AG20443 (cell line): ENCODE measurements at regions not wholly inside any gene's neighbourhood (a gene's known extent, or its start where the extent isn't known, plus 50 kb on each side); places are given as distances from the start of the nearest gene placed in this dataset.
"Not testable (repeated sequence)": the region's sequence is repeated elsewhere in the genome, so short reads cannot be mapped to it uniquely, and the experiment has no call there.

ENCODE experiments used
- DNase-seq: peaks from one replicate; pipeline ENCODE4 v3.0.0; 2012; ENCODE audit warnings: low spot score, mixed read lengths

DNA sequence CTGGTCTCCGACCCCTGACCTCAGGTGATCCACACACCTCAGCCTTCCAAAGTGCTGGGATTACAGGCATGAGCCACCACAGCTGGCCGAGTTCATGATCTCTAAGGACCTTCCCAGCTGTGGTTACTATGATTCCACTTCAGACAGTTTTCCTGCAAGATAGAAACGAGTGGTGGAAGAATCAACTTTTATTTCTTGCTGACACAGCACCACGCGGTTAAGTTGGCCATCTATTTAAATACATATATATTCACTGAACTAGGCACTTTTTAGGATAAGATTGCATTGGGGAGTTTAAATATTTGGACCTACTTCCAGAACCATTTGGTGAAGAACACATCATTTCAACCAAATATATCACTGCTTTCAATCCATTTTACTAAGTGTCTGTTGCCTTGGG is 213.4 kb downstream of the TBX5 start:
- no peak for DNase-seq

DNA sequence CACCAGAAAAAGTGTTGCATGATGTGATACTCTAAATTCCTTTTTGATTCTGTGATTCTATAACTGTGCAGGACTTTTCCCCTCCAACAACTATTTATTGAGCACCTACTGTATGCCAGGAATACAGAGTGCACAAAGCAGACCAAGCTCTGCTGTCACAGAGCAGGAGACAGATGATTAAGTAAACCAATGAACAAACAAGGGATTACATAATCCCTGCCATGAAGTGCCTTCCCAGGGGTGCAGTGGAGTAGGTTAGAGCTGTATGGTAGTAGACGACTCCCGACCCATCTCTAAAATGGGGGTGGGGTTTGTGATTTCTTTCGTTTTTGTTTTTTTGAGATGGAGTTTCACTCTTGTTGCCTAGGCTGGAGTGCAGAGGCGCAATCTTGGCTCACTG is 213.9 kb downstream of the TBX5 start:
- no peak for DNase-seq

DNA sequence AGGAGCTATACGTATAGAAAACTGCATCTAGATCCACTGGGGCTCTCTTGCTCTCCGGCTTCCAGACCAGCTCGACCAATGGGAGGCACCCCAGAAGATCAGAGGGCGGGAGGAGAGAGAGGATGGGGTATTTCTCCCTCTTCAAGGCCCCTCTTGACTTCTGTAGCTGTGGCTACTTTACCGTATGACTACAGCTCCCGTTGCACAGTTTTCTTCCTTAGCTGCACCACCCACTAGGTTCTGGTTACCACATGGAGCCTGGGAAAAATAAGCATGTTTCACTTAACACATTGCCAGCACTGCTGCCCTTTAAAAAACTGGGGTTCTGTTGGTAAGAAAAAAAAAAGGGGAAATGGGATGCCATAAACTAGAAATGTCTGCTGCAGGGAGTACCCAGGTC is 214.4 kb downstream of the TBX5 start:
- DNase-seq: no peak

DNA sequence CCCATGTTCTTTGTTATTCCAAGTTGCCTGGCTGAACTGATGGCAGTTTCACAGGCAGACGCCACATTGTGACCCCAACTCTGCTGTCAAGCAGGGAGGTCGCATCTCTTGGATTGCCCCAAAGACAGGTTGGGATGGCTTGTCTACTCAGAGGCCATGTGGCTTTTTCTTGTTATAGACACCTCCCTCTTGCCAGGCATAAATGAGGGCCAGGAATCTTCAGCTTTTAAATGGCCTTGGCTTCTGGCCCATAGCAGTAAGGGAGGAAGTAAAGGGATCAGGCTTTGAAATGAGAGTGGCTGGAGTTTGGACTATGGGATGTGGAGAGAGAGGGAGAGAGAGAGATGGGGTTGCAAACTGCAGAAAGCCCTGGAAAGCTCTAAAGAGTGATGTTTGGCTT is 215.0 kb downstream of the TBX5 start:
- DNase-seq: no peak

DNA sequence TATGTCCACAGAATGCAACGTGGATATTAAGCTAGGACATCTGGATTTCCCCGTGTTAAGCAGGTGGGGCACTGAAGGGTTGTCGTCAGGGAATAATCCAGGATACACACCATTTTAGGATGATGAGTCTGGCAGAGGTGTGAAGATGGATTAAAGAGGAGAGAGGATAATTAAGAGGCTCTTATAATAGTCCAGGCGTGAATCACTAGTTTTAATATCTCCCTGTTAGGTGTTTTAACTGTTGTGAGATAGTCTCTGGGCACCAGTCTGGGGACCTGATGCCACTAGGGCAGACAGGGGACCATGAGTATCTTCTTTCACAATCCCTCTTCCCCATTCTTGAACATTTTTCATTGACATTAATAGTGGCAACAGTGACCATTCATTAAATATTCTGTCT is 216.7 kb downstream of the TBX5 start:
- DNase-seq: no peak

DNA sequence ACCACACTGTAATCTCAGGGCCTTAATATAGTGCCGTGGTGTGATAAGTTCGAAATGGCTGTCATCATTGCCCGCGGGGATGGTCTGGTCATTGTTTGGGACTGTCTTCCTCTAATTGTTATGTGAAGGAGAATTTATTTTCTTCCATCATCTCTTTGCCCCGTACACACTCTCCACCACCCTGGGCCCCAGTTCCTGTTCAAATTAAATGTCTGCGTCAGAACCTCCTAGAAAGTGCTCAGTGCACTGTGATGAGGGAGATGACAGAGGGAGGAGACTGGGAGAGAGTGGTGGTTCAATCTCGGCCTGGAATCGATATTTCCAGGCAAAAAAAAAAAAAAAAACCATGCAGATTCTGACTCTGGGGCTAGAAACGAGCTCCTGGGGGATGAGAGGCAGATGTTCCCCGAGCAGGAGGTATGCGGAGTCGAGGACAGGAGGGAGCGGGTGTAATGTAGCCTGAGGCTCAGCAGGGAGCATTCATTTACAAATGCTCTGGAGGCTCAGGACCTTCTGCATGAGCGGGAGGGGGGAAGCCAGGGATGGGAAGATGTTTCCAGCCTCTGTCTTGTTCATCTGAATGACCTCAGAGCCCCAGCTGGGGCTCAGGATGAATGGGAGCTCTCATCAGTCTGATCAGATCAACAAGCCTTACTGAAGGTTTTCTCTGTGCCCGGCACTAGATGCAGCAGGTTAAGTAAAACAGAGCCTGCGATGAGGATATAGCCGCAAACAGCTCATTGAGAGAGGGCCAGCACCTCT is 219.5 kb downstream of the TBX5 start:
- no peak for DNase-seq

DNA sequence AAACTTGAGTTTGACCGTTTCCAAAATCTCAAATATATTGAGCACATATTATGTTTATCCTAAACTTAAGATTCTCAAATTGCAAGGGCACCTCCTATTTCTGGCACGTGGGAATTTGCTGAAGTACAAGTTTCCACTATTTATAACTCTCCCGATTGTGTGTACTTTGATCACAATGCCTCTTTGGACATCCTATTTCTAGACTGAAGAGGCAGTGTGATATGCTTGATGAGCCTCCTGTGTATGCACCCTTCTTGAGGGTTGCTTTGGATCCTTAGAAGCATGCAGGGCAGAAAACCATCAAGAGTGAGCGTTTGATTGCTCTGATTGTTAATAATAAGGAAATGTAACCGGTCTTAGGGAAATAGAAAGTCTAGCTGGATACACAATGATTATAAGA is 218.9 kb upstream of the RBM19 start:
- no peak for DNase-seq

DNA sequence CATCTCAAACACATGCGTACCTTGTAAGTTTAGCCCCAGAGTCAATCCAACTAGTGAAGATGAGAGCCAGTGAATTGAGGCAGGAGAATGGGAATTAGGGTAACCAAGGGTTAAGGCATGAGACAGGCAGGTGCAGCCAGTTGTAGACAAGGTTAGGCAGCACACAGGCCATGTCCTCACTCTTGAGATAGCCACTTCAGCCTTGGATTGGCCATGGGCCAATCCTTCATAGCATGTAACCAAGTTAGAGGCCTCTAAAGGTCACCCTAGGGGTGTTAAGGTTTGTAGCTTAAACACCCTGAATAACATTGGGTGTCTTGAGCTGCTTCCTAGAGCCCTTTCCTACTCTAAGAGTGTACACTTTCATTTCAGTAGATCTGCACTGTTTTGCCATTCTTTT is 208.2 kb upstream of the RBM19 start:
- no peak for DNase-seq

DNA sequence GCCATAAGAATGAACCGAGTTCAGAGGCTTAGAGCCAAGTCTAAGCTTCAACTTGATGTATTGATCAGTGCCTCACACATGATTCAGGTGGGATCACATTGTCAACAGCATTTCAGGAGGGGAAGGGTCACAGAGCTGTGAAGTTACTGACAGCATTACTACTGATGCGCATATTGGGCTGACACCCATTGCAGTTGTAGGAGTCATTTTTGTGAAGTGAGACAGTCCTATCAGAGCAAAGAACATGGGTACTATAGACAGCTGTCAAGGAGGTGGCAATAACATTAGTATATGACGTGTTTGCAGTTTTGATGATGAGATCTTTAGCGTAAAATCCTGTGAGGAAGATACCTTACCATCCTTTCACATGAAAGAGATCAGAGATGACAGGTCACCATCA is 206.0 kb upstream of the RBM19 start:
- no peak for DNase-seq

DNA sequence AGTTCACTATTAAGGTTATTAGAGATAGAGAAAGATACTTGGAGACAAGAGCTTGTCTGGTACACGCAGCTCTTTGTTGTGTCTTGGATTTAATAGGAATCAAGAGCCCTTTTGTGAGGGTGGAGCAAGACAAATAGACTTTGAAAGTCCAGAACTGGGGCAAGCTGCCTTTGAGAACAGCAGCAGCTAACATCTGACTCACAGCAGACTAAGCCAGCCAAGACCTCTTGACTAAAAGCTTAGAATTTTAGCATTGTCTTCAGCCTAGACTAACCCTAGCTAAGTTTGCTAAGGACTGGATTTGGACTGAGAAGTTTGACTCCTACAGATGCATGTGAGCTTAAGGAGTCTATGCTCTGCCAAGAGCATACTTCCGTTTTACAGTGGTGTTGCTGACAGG is 201.9 kb upstream of the RBM19 start:
- peak; percentile 86 for DNase-seq

DNA sequence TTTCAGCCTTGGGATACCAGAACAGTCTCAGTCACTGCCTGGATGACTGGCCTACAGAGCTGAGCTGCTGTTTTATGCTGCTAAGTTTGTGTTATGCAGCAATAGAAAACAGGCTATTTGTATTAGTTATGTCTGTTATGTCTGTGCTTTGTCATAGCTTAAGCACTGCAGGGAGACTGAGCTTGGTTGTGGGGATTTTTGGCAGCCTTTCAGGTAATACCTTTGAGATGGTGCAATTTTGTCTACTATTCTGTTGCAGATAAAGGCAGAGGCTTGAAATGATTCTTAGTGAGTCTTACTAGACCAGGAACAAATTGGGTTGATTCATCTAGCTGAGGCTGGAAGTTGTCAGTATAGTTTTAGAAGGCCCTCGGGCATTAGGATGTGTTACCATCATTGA is 201.3 kb upstream of the RBM19 start:
- DNase-seq: peak; percentile 61

DNA sequence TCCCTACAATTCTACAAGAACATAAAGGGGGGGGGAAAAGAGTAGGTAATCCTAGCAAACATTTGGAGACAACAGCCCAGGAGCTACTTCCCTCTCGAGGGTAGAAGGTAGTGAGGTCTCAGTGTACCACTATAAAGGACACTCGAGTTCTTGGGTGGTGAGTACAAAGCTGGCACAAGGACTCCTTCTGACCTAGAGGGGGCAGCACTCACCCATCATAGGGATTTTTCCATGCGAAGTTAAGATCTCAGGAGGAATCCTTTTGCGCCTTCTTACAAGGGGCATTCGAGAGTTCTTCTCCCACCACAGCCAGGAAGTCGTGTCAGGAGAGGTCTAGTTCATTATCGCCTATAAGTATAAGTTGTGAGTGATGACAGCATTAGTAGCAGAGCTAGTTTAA is 200.2 kb upstream of the RBM19 start:
- DNase-seq: peak; percentile 57

DNA sequence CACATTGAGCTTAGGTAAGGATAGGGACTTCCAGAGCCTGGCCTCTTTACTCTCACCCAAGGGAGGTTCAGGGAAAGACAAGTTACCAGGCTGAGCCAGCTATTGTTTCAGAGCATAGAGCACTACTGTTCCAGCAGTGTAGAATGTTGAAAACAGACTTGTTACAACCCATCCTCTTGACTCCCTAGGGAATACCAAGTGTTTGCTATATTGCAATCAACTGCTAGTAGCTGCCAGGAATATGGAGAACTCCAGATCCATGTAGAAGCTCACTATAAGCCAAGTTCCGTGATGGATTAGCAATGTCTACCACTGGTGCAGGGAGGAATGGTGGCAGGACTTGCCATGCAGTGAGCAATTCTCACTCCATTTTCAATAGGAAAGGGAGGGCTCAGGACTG is 199.8 kb upstream of the RBM19 start:
- no peak for DNase-seq

DNA sequence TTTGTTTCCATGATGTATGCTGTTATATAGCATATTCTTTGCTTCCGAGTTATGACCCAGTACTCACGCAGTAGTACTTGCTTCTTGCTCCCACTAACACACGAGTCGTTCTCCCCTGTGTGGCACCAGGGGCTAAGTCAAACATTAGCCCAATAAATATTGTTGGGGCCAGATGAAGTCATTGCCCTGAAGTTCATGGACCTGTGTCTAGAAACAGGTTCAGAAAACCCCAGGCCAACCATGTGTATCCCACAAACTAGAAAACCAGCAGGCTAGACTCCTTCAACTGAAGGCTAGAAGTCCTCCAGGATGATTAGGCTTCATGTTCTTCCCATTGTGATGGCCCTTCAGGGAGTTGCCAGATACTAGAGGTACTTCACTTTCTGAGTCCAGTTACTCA is 198.2 kb upstream of the RBM19 start:
- DNase-seq: no peak

DNA sequence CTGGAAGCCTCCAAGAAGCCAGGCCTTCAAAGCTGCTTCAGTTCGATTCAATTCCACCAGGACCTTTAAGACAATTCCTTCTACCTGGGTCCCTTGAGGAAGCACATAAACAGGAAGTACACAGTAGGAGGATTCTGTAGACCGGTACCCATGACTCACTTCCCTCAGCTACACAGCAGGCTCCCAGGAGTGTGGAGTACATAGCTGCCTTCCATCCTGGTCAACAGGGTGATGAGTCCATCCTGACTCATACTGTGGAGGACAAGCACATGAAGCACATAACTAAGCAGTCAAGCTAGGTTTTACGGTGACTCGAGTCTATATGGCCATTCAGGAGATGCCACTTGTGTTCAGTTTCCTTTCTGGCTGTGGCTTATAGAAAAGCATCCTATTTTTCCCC is 197.6 kb upstream of the RBM19 start:
- peak; percentile 90 for DNase-seq

DNA sequence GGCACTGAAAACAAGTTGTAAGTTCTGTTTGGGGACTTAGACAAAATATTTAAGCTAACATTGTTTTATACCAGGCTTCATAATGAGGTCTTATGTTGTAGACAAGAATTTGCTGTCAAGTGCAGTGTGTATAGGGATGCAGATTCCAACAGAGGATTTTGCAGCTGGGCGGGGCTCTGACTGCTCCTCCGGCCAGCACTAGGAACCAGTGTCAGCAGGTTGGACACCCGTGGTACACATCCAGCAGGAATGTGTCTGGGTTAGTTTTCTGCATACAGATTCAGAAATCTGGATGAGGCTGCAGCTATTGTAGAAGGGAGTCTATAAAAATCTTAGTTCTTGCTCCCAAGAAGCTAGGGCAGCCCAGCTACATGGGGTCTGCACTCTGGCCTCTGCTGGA is 194.3 kb upstream of the RBM19 start:
- DNase-seq: peak; percentile 43

DNA sequence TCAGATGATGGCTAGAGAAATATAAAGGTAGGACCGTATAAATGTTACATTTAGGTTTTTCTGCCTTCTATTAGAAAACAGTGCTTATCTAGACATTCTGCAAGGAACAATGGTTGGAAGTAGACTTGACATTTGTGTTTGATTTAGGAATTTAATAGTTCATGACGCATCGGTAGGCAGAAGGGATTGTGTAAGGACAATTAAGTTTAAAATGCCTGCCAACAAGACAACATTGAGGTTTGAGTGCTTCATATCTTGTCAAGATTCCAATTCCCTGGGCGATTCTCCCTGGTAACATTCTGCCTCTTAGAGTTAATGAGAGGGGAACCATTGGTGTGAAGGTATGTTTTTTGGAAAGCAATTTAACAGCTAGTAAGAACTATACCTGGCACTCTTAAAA is 186.8 kb upstream of the RBM19 start:
- peak; percentile 60 for DNase-seq

DNA sequence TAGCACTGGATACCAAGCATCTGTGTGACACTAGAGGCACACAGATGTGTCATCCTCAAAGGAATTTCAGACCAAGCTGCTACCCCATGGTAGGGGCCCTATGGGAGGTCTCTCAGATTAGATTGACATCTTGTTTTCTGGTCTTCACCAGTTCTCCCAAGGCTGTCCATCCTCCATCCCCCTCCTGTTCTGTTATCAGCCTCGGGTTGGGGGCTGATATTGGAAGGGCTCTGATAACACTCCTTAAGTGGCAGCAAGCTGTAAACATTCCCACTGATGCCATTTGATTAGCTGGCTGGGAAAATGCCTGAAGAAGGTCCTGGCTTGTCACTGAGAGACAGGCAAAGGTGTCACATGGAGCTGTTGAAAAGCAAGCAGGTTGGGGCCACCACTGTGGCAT is 185.9 kb upstream of the RBM19 start:
- no peak for DNase-seq

DNA sequence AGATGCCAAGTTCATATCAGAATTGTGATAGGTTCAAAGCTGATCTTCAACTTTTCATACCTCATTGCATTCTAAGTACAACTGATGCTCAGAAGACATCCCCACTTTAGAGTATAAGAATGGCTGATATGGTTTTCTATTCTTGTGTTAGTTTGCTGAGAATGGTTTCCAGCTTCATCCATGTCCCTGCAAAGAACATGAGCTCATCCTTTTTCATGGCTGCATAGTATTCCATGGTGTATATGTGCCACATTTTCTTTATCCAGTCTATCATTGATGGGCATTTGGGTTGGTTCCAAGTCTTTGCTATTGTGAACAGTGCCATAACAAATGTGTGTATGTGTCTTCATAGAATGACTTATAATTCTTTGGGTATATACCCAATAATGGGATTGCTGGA is 184.5 kb upstream of the RBM19 start:
- DNase-seq: not testable (repeated sequence)

DNA sequence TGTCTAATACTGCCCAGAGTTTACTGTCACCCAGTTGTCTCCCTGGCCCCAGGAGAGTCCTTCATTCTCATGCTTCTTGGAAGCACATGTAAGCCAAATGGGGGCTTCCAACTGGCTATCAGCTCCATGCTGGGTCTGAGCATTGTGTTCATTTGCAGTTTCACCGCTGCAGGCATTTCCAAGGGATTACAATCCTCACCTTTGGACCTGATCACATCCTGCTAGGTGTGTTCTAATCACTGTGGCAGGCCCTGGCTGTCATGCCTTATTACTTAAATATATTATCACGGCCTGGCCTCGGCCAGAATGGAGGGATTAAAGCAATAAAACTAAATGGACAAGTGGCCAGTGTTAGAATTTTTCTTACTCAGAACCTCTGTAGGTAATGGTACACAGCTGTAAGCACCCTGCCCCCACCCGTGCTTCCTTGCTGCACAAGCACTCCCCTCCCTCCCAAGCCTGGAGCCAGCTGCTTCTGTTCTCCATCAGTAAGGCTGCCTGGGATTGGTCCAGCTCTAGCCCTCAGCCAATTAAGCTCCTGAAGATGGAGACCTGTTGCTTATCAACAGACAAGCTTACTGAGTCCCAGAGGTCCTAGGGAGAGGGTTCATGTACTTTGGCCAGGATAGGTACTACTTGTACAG is 175.9 kb upstream of the RBM19 start:
- DNase-seq: no peak

DNA sequence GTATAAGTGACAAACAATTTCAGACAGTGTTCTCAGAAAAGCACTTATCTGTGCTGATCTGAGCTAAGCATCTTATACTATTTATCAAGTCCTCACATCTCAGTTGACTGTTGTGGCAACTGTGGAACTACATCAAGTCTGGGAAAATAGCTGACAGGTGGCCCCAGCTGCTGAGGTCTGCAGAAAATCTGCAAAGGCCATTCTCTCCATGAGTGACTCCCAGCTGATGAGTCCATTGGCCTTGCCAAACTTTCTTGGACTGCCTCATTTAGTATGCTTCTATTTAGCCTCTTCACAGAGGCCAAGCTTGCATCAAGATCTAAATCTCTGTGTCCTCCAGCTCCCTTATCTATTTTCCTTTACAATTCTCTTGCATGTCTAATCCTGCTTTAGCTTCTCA is 174.5 kb upstream of the RBM19 start:
- no peak for DNase-seq

DNA sequence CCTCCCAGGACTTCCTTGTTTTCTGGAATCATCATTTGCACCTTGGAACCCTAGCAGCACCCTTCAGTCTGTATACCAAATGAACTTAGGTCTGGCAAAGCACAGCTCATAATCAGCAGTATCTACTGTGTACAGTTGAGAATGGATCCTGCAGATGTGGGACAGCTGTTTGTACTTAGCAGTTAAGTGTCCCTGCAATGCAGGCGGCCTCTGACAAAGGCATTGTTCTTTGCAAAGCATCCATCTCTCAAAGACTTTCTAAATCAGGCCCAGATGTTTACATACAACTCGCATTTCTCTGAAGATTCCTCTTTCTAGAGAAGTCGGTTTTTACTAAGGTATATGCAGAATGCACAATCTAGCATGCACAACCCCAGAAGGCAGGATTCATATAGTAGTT is 170.5 kb upstream of the RBM19 start:
- peak; percentile 22 for DNase-seq

DNA sequence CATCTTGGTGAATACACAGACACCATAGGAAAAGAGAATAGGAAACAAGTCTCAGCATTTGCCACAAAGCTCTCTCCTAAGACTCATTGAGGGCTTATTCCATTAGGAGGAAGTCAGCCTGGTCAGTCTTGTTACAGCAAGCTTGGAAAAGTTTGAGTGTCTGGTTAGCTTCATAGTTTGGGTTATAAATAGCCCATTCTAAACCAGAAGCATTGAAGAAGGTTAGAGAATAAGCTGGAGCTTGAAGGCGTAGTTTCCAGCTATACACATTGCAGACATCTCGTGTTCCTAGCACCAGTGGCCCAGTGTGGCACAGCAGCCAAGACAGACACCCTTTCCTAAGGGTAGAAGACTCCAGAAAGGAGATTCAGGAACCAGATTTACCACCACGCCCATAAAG is 168.8 kb upstream of the RBM19 start:
- DNase-seq: no peak

DNA sequence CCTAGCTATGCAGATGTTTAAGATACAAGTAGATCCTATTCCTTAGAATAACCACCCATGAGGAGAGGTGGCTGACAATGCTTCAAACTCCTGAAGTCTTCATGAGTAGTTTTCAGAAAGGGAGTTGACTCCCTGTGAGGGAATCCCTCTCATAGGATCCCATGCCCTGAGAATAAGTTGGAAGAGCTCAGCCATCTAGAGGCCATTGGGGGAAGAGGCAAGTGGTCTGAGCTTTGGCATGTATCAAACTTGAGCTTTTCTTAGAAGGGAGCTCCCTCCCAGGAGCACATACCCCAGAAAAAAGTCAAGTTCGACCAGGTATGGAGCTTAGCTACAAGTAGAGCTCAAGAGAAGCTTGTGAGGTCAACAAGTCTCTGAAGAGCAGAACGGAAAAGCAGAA is 165.7 kb upstream of the RBM19 start:
- peak; percentile 41 for DNase-seq
